ENCODE measurements at regions not wholly inside any gene's neighbourhood (a gene's known extent, or its start where the extent isn't known, plus 50 kb on each side); places are given as distances from the start of the nearest gene placed in this dataset.

- TF ChIP-seq ZNF121 (tag by site-specific recombination; IDR thresholded peaks at IDR 0.05) (no peak), CTCF (tag by site-specific recombination; IDR thresholded peaks at IDR 0.05) (no peak), ZNF549 (tag by site-specific recombination; IDR thresholded peaks at IDR 0.05) (no peak), TRIM28 (IDR thresholded peaks at IDR 0.05; ENCODE audit: borderline replicate concordance, low read length) (no peak), YY1 (tag by site-specific recombination; IDR thresholded peaks at IDR 0.05) (no peak), ZNF792 (tag by site-specific recombination; IDR thresholded peaks at IDR 0.05) (no peak), ZBTB10 (tag by site-specific recombination; IDR thresholded peaks at IDR 0.05) (no peak), PBX3 (CRISPR knock-in tag; IDR thresholded peaks at IDR 0.05) (no peak), REST (tag by site-specific recombination; IDR thresholded peaks at IDR 0.05) (no peak), ZNF16 (tag by site-specific recombination; IDR thresholded peaks at IDR 0.05; ENCODE audit: low read depth) (no peak), ZNF146 (tag by site-specific recombination; IDR thresholded peaks at IDR 0.05) (no peak), ZBTB8A (tag by site-specific recombination; IDR thresholded peaks at IDR 0.05) (no peak), ZNF518A (tag by site-specific recombination; conservative IDR thresholded peaks at IDR 0.05; ENCODE audit: low read depth) (no peak), ZFP3 (tag by site-specific recombination; IDR thresholded peaks at IDR 0.05; ENCODE audit: low read depth) (no peak)
Observed at GRCh38 chr16:54456291-54456690, 169.7 kb upstream of the IRX3 start.
